ENCODE measurements at regions not wholly inside any gene's neighbourhood (a gene's known extent, or its start where the extent isn't known, plus 50 kb on each side); places are given as distances from the start of the nearest gene placed in this dataset.
A peak's percentile ranks its signal among the peaks of the same experiment; 100 is the strongest.
"Not testable (repeated sequence)": the region's sequence is repeated elsewhere in the genome, so short reads cannot be mapped to it uniquely, and the experiment has no call there.

DNA sequence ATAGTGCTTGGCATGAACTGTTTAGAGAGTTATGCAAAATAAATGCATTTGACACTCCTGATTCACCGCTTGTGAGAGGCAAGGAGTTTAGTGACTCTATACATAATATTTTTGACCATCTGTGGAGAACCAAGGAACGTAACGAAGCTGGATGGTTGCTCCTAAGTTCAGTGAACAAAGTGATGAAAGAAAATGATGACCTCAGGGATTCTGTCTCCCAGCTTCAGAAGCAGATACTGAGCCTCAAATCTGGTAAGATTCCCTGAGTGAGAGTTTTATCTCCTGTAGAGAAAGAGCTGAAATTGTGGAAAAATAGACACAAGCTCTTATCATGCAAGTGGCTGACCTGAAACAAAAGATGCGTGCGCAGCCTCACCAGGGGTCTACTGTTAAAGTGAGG, 273.6 kb upstream of the ZNF385D start:
- not testable (repeated sequence) for H3K27me3 ChIP-seq (ENCODE audit: control insufficient read depth, insufficient read depth, low read length); H3K9me3 ChIP-seq (ENCODE audit: control insufficient read depth, low read depth, low read length); H3K27ac ChIP-seq (ENCODE audit: low read length); H3K4me1 ChIP-seq (ENCODE audit: control insufficient read depth, insufficient read depth, low read length); DNase-seq; H3K4me3 ChIP-seq (ENCODE audit: low read length); H3K36me3 ChIP-seq (ENCODE audit: control insufficient read depth, insufficient read depth, low read length)
- WGBS (ENCODE audit: insufficient coverage, low lambda C conversion rate) = 100% methylated on average over 2 of the region's 5 CpGs

- DNase-seq = no peak
Observed at GRCh38 chr3:22029480-22029879, 278.5 kb upstream of the ZNF385D start.

GRCh38 chr3:22039161-22039560, 288.2 kb upstream of the ZNF385D start:
- H3K4me3 ChIP-seq (ENCODE audit: low read length) = no peak overlapping the region
- H3K27ac ChIP-seq (ENCODE audit: low read length) = no peak overlapping the region
- H3K4me1 ChIP-seq (ENCODE audit: control insufficient read depth, insufficient read depth, low read length) = no peaks in the 10 kb centered on the region
- no peak for DNase-seq
- no peaks in the 10 kb centered on the region for H3K9me3 ChIP-seq (ENCODE audit: control insufficient read depth, low read depth, low read length)
- H3K36me3 ChIP-seq (ENCODE audit: control insufficient read depth, insufficient read depth, low read length) = no peaks in the 10 kb centered on the region
- no peaks in the 10 kb centered on the region for H3K27me3 ChIP-seq (ENCODE audit: control insufficient read depth, insufficient read depth, low read length)

More at GRCh38 chr3:22029480-22029879, 278.5 kb upstream of the ZNF385D start:
- Histone ChIP-seq H3K4me1 (ENCODE audit: control insufficient read depth, insufficient read depth, low read length) (no peaks in the 10 kb centered on the region), H3K36me3 (ENCODE audit: control insufficient read depth, insufficient read depth, low read length) (no peaks in the 10 kb centered on the region), H3K9me3 (ENCODE audit: control insufficient read depth, low read depth, low read length) (no peaks in the 10 kb centered on the region), H3K4me3 (ENCODE audit: low read length) (no peak overlapping the region), H3K27ac (ENCODE audit: low read length) (no peak overlapping the region), H3K27me3 (ENCODE audit: control insufficient read depth, insufficient read depth, low read length) (no peaks in the 10 kb centered on the region)
- WGBS (ENCODE audit: insufficient coverage, low lambda C conversion rate) = 80% methylated on average over 2 of the region's 4 CpGs

GRCh38 chr3:22040150-22040549, 289.1 kb upstream of the ZNF385D start:
- WGBS (ENCODE audit: insufficient coverage, low lambda C conversion rate) = no CpG with 5 or more reads among the region's 1 CpG
- H3K27me3 ChIP-seq (ENCODE audit: control insufficient read depth, insufficient read depth, low read length) = no peaks in the 10 kb centered on the region
- DNase-seq = no peak
- no peaks in the 10 kb centered on the region for H3K36me3 ChIP-seq (ENCODE audit: control insufficient read depth, insufficient read depth, low read length)
- H3K9me3 ChIP-seq (ENCODE audit: control insufficient read depth, low read depth, low read length) = no peaks in the 10 kb centered on the region
- H3K4me3 ChIP-seq (ENCODE audit: low read length) = no peak overlapping the region
- H3K27ac ChIP-seq (ENCODE audit: low read length) = no peak overlapping the region
- no peaks in the 10 kb centered on the region for H3K4me1 ChIP-seq (ENCODE audit: control insufficient read depth, insufficient read depth, low read length)

DNA sequence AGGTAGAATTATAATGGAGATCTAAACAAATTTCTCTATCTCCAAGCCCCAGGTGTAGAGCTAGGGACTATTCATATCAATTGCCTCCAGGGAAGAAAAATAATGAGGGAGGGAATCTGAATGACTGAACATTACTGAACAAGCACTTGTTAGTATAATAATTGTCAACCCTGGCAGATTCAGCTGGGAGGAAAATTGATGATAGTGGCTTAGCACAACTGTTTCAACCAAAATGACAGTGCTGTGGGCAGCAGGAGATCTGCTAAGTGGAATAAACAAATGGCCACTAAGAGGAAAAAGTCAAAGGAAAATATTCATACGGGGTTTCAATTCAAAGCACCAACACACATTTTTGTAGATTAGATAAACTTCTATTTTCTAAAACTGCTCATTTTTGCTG, 294.9 kb upstream of the ZNF385D start:
- 60% methylated on average over 1 of the region's 1 CpG for WGBS (ENCODE audit: insufficient coverage, low lambda C conversion rate)
- Histone ChIP-seq H3K36me3 (ENCODE audit: control insufficient read depth, insufficient read depth, low read length) (no peaks in the 10 kb centered on the region), H3K4me1 (ENCODE audit: control insufficient read depth, insufficient read depth, low read length) (no peaks in the 10 kb centered on the region), H3K4me3 (ENCODE audit: low read length) (no peak overlapping the region), H3K9me3 (ENCODE audit: control insufficient read depth, low read depth, low read length) (no peaks in the 10 kb centered on the region), H3K27ac (ENCODE audit: low read length) (no peak overlapping the region), H3K27me3 (ENCODE audit: control insufficient read depth, insufficient read depth, low read length) (no peaks in the 10 kb centered on the region)
- no peak for DNase-seq

GRCh38 chr3:22063500-22063899, 312.5 kb upstream of the ZNF385D start:
- no peak for DNase-seq
- Histone ChIP-seq H3K36me3 (ENCODE audit: control insufficient read depth, insufficient read depth, low read length) (no peaks in the 10 kb centered on the region), H3K9me3 (ENCODE audit: control insufficient read depth, low read depth, low read length) (no peaks in the 10 kb centered on the region), H3K27me3 (ENCODE audit: control insufficient read depth, insufficient read depth, low read length) (no peaks in the 10 kb centered on the region), H3K4me3 (ENCODE audit: low read length) (no peak overlapping the region), H3K4me1 (ENCODE audit: control insufficient read depth, insufficient read depth, low read length) (no peaks in the 10 kb centered on the region), H3K27ac (ENCODE audit: low read length) (no peak overlapping the region)
- WGBS (ENCODE audit: insufficient coverage, low lambda C conversion rate) = no CpG with 5 or more reads among the region's 3 CpGs

DNA sequence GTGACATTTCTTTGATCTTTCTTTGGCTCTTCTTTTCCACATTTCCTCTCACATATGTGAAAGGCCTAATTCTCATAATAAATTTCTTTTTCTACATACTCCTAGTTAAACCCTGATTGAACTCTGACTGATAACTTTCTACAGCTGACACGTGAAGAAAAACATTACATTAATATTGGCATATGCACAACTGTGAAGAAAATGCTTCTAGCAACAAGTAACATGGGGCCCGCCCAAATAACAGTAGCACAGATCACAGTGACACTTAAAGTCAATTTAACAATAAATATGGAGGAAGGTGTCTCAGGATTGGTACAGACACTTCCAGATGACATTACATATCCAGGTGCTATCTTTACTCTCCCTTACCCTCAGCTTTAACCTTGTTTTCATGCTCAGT, 317.6 kb upstream of the ZNF385D start:
- no peaks in the 10 kb centered on the region for H3K9me3 ChIP-seq (ENCODE audit: control insufficient read depth, low read depth, low read length)
- no peak for DNase-seq
- WGBS (ENCODE audit: insufficient coverage, low lambda C conversion rate) = 90% methylated on average over 1 of the region's 2 CpGs
- no peaks in the 10 kb centered on the region for H3K36me3 ChIP-seq (ENCODE audit: control insufficient read depth, insufficient read depth, low read length)
- no peak overlapping the region for H3K4me3 ChIP-seq (ENCODE audit: low read length)
- H3K27ac ChIP-seq (ENCODE audit: low read length) = no peak overlapping the region
- H3K27me3 ChIP-seq (ENCODE audit: control insufficient read depth, insufficient read depth, low read length) = no peaks in the 10 kb centered on the region
- no peaks in the 10 kb centered on the region for H3K4me1 ChIP-seq (ENCODE audit: control insufficient read depth, insufficient read depth, low read length)

GRCh38 chr3:22088204-22088603, 337.2 kb upstream of the ZNF385D start:
- Histone ChIP-seq H3K9me3 (ENCODE audit: control insufficient read depth, low read depth, low read length) (no peaks in the 10 kb centered on the region), H3K4me1 (ENCODE audit: control insufficient read depth, insufficient read depth, low read length) (no peaks in the 10 kb centered on the region), H3K36me3 (ENCODE audit: control insufficient read depth, insufficient read depth, low read length) (no peaks in the 10 kb centered on the region), H3K4me3 (ENCODE audit: low read length) (no peak overlapping the region), H3K27ac (ENCODE audit: low read length) (no peak overlapping the region), H3K27me3 (ENCODE audit: control insufficient read depth, insufficient read depth, low read length) (no peaks in the 10 kb centered on the region)
- WGBS (ENCODE audit: insufficient coverage, low lambda C conversion rate) = no CpG with 5 or more reads among the region's 3 CpGs
- DNase-seq = no peak

GRCh38 chr3:22089284-22089683, 338.3 kb upstream of the ZNF385D start:
- Histone ChIP-seq H3K36me3 (ENCODE audit: control insufficient read depth, insufficient read depth, low read length) (no peaks in the 10 kb centered on the region), H3K9me3 (ENCODE audit: control insufficient read depth, low read depth, low read length) (no peaks in the 10 kb centered on the region), H3K4me3 (ENCODE audit: low read length) (no peak overlapping the region), H3K4me1 (ENCODE audit: control insufficient read depth, insufficient read depth, low read length) (no peaks in the 10 kb centered on the region), H3K27ac (ENCODE audit: low read length) (no peak overlapping the region), H3K27me3 (ENCODE audit: control insufficient read depth, insufficient read depth, low read length) (no peaks in the 10 kb centered on the region)
- peak in 1 of 2 donors; percentile 33 for DNase-seq
- WGBS (ENCODE audit: insufficient coverage, low lambda C conversion rate) = no CpG with 5 or more reads among the region's 4 CpGs

GRCh38 chr3:22091329-22091728, 340.3 kb upstream of the ZNF385D start:
- Histone ChIP-seq H3K36me3 (ENCODE audit: control insufficient read depth, insufficient read depth, low read length) (no peaks in the 10 kb centered on the region), H3K27me3 (ENCODE audit: control insufficient read depth, insufficient read depth, low read length) (no peaks in the 10 kb centered on the region), H3K27ac (ENCODE audit: low read length) (no peak overlapping the region), H3K4me1 (ENCODE audit: control insufficient read depth, insufficient read depth, low read length) (no peaks in the 10 kb centered on the region), H3K9me3 (ENCODE audit: control insufficient read depth, low read depth, low read length) (no peaks in the 10 kb centered on the region), H3K4me3 (ENCODE audit: low read length) (no peak overlapping the region)
- WGBS (ENCODE audit: insufficient coverage, low lambda C conversion rate) = no CpG with 5 or more reads among the region's 2 CpGs
- no peak for DNase-seq

- Histone ChIP-seq H3K9me3 (ENCODE audit: control insufficient read depth, low read depth, low read length) (no peaks in the 10 kb centered on the region), H3K4me1 (ENCODE audit: control insufficient read depth, insufficient read depth, low read length) (no peaks in the 10 kb centered on the region), H3K27me3 (ENCODE audit: control insufficient read depth, insufficient read depth, low read length) (no peaks in the 10 kb centered on the region), H3K4me3 (ENCODE audit: low read length) (no peak overlapping the region), H3K27ac (ENCODE audit: low read length) (no peak overlapping the region), H3K36me3 (ENCODE audit: control insufficient read depth, insufficient read depth, low read length) (no peaks in the 10 kb centered on the region)
- WGBS (ENCODE audit: insufficient coverage, low lambda C conversion rate) = 92% methylated on average over 2 of the region's 2 CpGs
- no peak for DNase-seq
Observed at GRCh38 chr3:22098021-22098420, 347.0 kb upstream of the ZNF385D start.

Data from large intestine (tissue), 3 donors.